Activated B cell treated with CpG ODN at 0.5 μM for 24 hours (primary cell): ENCODE measurements at regions not wholly inside any gene's neighbourhood (a gene's known extent, or its start where the extent isn't known, plus 50 kb on each side); places are given as distances from the start of the nearest gene placed in this dataset.

Experiments used
- ATAC-seq: fragments of 200-7000 bp; cut with Tn5 transposase; one replicate; pipeline ENCODE4 v1.10.0; 2021; ENCODE audit warnings: low read depth, mild to moderate bottlenecking, moderate library complexity
- CTCF ChIA-PET: fragments of 350-600 bp; sonication (Branson Sonifier 250); formaldehyde crosslinking; loops from one replicate; lab custom pipeline; 2021; ENCODE audit warnings: antibody characterized with exemption; lab: Charles Lee
- POLR2A ChIA-PET: fragments of 350-600 bp; sonication (Branson Sonifier 250); formaldehyde crosslinking; loops from one replicate; lab custom pipeline; 2021; ENCODE audit warnings: antibody characterized with exemption; lab: Charles Lee
- DNase-seq: peaks from one replicate; pipeline ENCODE4 v3.0.0; 2022
- H3K27ac Mint-ChIP-seq: one replicate; pipeline ENCODE4 v1.8.0; 2020; ENCODE audit warnings: mixed read lengths
- H3K27me3 Mint-ChIP-seq: one replicate; pipeline ENCODE4 v1.8.0; 2021; ENCODE audit warnings: mixed read lengths
- H3K36me3 Mint-ChIP-seq: one replicate; pipeline ENCODE4 v1.8.0; 2021; ENCODE audit warnings: low read depth, mixed read lengths
- H3K4me1 Mint-ChIP-seq: one replicate; pipeline ENCODE4 v1.8.0; 2021; ENCODE audit warnings: mixed read lengths
- H3K4me3 Mint-ChIP-seq: one replicate; pipeline ENCODE4 v1.8.0; 2020; ENCODE audit warnings: mild to moderate bottlenecking, mixed read lengths
- H3K9me3 Mint-ChIP-seq: one replicate; pipeline ENCODE4 v1.8.0; 2020; ENCODE audit warnings: mixed read lengths
- intact Hi-C: fragments of 100-400 bp; cut with micrococcal nuclease; formaldehyde crosslinking; loops from one replicate; pipeline ENCODE4 v1.15.1; 2024
- TF ChIP-seq, protein P1 (sequence below): fragments of 200-600 bp; IDR thresholded peaks from one replicate; pipeline ENCODE4 v1.8.0; 2022; ENCODE audit warnings: antibody characterized with exemption, mild to moderate bottlenecking

GRCh38 chr3:112765531-112765930 lies 81.1 kb downstream of the CD200R1L start:
- intact Hi-C loops = loop anchor here (5.0 kb wide), 1 partner anchor 92 kb away; no protein-coding TSS in a partner anchor
- ChIA-PET CTCF (no interaction called here), POLR2A (no interaction called here)
- DNase-seq = no peak
- no peaks in the 10 kb centered on the region for H3K9me3 Mint-ChIP-seq
- H3K36me3 Mint-ChIP-seq = no peaks in the 10 kb centered on the region
- peaks cover 37% of the 10 kb centered on the region for H3K4me1 Mint-ChIP-seq
- no peak overlapping the region for H3K4me3 Mint-ChIP-seq
- H3K27ac Mint-ChIP-seq = no peak overlapping the region
- TF ChIP-seq, protein P1, sequence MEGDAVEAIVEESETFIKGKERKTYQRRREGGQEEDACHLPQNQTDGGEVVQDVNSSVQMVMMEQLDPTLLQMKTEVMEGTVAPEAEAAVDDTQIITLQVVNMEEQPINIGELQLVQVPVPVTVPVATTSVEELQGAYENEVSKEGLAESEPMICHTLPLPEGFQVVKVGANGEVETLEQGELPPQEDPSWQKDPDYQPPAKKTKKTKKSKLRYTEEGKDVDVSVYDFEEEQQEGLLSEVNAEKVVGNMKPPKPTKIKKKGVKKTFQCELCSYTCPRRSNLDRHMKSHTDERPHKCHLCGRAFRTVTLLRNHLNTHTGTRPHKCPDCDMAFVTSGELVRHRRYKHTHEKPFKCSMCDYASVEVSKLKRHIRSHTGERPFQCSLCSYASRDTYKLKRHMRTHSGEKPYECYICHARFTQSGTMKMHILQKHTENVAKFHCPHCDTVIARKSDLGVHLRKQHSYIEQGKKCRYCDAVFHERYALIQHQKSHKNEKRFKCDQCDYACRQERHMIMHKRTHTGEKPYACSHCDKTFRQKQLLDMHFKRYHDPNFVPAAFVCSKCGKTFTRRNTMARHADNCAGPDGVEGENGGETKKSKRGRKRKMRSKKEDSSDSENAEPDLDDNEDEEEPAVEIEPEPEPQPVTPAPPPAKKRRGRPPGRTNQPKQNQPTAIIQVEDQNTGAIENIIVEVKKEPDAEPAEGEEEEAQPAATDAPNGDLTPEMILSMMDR = no peak
- no peaks in the 10 kb centered on the region for H3K27me3 Mint-ChIP-seq
- no peak for ATAC-seq

DNA sequence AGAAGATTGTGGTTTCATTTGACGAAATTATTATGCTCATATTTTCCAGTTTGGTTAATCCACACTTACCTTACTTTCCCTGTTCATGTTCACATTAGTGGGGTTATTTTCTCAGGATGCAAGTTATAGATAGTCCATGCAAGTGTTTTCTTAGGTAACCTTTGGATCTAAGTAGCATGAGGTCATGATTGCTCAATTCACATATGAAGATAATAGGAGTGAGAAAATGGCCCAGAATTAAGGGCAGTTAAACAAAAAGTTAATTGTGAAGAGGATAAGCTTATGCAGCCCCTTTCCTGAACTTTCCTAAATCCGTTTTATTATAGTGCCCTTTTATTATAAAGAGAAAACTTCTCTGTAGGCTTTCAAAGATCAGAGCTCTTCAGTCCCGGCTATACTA lies 83.4 kb downstream of the CD200R1L start:
- POLR2A ChIA-PET = no interaction called here
- Mint-ChIP-seq H3K9me3 (no peaks in the 10 kb centered on the region), H3K4me3 (no peak overlapping the region), H3K4me1 (peaks cover 22% of the 10 kb centered on the region), H3K27me3 (no peaks in the 10 kb centered on the region), H3K27ac (no peak overlapping the region), H3K36me3 (no peaks in the 10 kb centered on the region)
- intact Hi-C loops = no loop called here
- DNase-seq (no peak), ATAC-seq (no peak)
- TF ChIP-seq, protein P1 = no peak
- CTCF ChIA-PET = no interaction called here

DNA sequence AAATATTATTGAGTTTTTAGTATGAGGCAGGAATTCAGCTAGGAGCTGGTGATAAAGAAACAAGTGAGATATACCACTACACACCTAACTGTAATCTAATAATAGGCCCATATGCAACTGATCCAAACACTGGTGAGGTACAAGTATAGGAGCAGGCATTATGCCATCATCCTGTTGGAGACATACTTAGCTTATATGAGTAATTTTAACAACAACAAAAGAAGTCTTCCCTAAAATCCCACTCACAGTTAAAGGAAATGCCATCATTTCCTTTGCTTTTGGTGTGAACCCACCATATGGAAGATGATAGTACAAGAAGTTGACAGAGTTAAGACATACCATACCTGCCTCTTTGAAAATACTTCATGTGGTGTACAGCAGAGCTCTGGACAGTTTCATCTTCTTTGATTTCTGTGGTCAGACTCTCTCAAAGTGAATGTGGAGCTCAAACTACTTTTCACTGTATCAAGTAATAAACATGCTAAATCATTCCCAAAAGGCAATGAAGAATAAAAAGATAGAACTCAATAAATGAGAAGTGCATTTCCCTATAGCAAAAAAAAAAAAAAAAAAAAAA lies 85.5 kb downstream of the CD200R1L start:
- Mint-ChIP-seq H3K27ac (no peak overlapping the region), H3K4me3 (no peak overlapping the region), H3K27me3 (no peaks in the 10 kb centered on the region), H3K4me1 (peaks cover 3% of the 10 kb centered on the region), H3K36me3 (no peaks in the 10 kb centered on the region), H3K9me3 (peaks cover 4% of the 10 kb centered on the region)
- TF ChIP-seq, protein P1 = no peak
- intact Hi-C loops = no loop called here
- CTCF ChIA-PET = no interaction called here
- DNase-seq (no peak), ATAC-seq (no peak)
- POLR2A ChIA-PET = interaction anchor here (0.6 to 0.7 kb wide), 2 partner anchors 10 to 15 kb away, joined by 4 to 5 read pairs; no protein-coding TSS in a partner anchor

- Mint-ChIP-seq H3K4me3 (no peak overlapping the region), H3K9me3 (peaks cover 8% of the 10 kb centered on the region), H3K27me3 (no peaks in the 10 kb centered on the region), H3K4me1 (peaks cover 2% of the 10 kb centered on the region), H3K36me3 (no peaks in the 10 kb centered on the region), H3K27ac (no peak overlapping the region)
- intact Hi-C loops = no loop called here
- no peak for ATAC-seq
- TF ChIP-seq, protein P1 = no peak
- ChIA-PET POLR2A (interaction anchor here (0.6 kb wide), 1 partner anchor 912 kb away, joined by 3 read pairs; no protein-coding TSS in a partner anchor), CTCF (interaction anchor here (1.0 kb wide), 1 partner anchor 25 kb away, joined by 3 read pairs; no protein-coding TSS in a partner anchor)
- DNase-seq = no peak
Measured at GRCh38 chr3:112759681-112760080, 87.0 kb downstream of the CD200R1L start.

DNA sequence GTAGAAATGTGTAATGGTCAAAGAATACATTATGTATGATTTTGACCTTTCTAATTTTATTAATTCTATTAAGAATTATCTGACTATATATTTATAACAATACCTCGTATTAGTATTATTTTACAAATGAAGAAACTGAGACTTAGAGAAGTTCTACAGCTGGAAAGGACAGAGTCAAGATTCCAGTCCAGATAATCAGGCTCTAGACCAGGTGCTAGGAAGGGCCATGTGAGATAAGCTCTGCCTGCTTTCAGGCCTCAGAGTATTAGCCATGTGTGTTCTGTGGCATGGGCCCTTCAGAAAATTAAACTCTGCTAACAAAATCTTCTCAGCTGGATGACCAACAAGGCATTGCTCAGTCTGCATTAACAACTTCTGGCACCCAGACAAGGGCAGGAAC lies 87.5 kb downstream of the CD200R1L start:
- intact Hi-C loops = no loop called here
- ATAC-seq (no peak), DNase-seq (no peak)
- Mint-ChIP-seq H3K36me3 (no peaks in the 10 kb centered on the region), H3K27ac (no peak overlapping the region), H3K27me3 (no peaks in the 10 kb centered on the region), H3K4me1 (peaks cover 2% of the 10 kb centered on the region), H3K4me3 (no peak overlapping the region), H3K9me3 (peaks cover 8% of the 10 kb centered on the region)
- TF ChIP-seq, protein P1 = no peak
- POLR2A ChIA-PET = no interaction called here
- CTCF ChIA-PET = no interaction called here
